B cell (primary cell): ENCODE measurements at regions not wholly inside any gene's neighbourhood (a gene's known extent, or its start where the extent isn't known, plus 50 kb on each side); places are given as distances from the start of the nearest gene placed in this dataset.

Experiments used
- EZH2 ChIP-seq: IDR thresholded peaks from 2 replicates; pipeline ENCODE4 v1.6.1; 2012; ENCODE audit warnings: borderline replicate concordance, low read depth, mild to moderate bottlenecking, moderate library complexity, low read length; ENCODE audit not compliant: insufficient read depth, poor library complexity, severe bottlenecking
- TF ChIP-seq, protein P1 (sequence below): fragments of 200-600 bp; IDR thresholded peaks from one replicate; pipeline ENCODE4 v1.8.0; 2022; ENCODE audit warnings: antibody characterized with exemption, mild to moderate bottlenecking

DNA sequence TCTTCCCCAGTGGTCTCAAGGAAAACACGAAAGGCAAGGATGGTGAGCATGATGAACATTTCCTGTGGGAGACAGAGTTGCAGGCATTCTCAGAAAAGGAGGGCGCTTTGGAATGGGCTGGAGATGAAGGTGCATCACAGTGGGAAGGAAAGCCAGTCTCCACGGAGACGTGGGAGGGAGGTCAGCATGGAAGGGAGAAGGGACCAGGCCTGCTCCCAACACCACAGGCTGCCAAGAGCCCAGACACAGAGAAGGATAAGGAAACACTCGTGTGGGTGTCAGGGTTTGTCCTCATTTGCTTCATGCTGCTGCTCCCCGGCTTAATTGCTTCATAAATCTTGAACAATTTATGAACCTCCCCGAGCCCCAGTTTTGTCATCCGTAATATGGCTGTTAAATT lies 231.5 kb upstream of the ZNF32 start:
- TF ChIP-seq EZH2, result no peak
- TF ChIP-seq, protein P1, sequence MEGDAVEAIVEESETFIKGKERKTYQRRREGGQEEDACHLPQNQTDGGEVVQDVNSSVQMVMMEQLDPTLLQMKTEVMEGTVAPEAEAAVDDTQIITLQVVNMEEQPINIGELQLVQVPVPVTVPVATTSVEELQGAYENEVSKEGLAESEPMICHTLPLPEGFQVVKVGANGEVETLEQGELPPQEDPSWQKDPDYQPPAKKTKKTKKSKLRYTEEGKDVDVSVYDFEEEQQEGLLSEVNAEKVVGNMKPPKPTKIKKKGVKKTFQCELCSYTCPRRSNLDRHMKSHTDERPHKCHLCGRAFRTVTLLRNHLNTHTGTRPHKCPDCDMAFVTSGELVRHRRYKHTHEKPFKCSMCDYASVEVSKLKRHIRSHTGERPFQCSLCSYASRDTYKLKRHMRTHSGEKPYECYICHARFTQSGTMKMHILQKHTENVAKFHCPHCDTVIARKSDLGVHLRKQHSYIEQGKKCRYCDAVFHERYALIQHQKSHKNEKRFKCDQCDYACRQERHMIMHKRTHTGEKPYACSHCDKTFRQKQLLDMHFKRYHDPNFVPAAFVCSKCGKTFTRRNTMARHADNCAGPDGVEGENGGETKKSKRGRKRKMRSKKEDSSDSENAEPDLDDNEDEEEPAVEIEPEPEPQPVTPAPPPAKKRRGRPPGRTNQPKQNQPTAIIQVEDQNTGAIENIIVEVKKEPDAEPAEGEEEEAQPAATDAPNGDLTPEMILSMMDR, result no peak
